OCI-LY3 (cell line): ENCODE measurements at regions not wholly inside any gene's neighbourhood (a gene's known extent, or its start where the extent isn't known, plus 50 kb on each side); places are given as distances from the start of the nearest gene placed in this dataset.

Source experiments
- H2AFZ ChIP-seq: fragments of 200-600, 300-600 bp; shearing (Covaris generic); 2 replicates; pipeline ENCODE4 v1.6.0; 2014; ENCODE audit warnings: antibody characterized with exemption, low read depth, low read length
- H3K27ac ChIP-seq: fragments of 200-600, 300-600 bp; sonication (generic); 2 replicates; pipeline ENCODE4 v1.5.1; 2014; ENCODE audit warnings: mild to moderate bottlenecking, low read length, moderate library complexity, mixed read lengths
- H3K27me3 ChIP-seq: fragments of 200-600, 300-600 bp; sonication (generic); 2 replicates; pipeline ENCODE4 v1.6.1; 2014; ENCODE audit warnings: low read depth, low read length, mixed read lengths
- H3K36me3 ChIP-seq: fragments of 200-600, 300-600 bp; sonication (generic); replicated peaks from 2 replicates; pipeline ENCODE3; 2014; ENCODE audit warnings: low read depth, low read length, mixed read lengths
- H3K4me1 ChIP-seq: fragments of 300-600, 200-600 bp; sonication (generic); 2 replicates; pipeline ENCODE4 v1.6.1; 2014; ENCODE audit warnings: low read length, mixed read lengths
- H3K4me2 ChIP-seq: fragments of 200-600, 300-600 bp; sonication (generic); 2 replicates; pipeline ENCODE4 v1.6.1; 2014; ENCODE audit warnings: low read length, mixed read lengths
- H3K4me3 ChIP-seq: fragments of 300-600, 200-600 bp; sonication (generic); 2 replicates; pipeline ENCODE4 v1.5.1; 2014; ENCODE audit warnings: antibody characterized with exemption, mild to moderate bottlenecking, low read length, moderate library complexity
- H3K79me2 ChIP-seq: fragments of 300-600, 200-600 bp; shearing (Covaris generic); 2 replicates; pipeline ENCODE4 v1.6.1; 2014; ENCODE audit warnings: mild to moderate bottlenecking, low read length, mixed read lengths
- H3K9ac ChIP-seq: fragments of 300-600, 200-600 bp; shearing (Covaris generic); 2 replicates; pipeline ENCODE4 v1.6.0; 2014; ENCODE audit warnings: mild to moderate bottlenecking, low read length, moderate library complexity
- H3K9me3 ChIP-seq: fragments of 200-600, 300-600 bp; shearing (Covaris generic); 2 replicates; pipeline ENCODE4 v1.6.1; 2014; ENCODE audit warnings: low read length, mixed read lengths; ENCODE audit not compliant: insufficient read depth
- H4K20me1 ChIP-seq: fragments of 200-600, 300-600 bp; sonication (generic); 2 replicates; pipeline ENCODE4 v1.6.1; 2016; ENCODE audit warnings: low read length, mixed read lengths; ENCODE audit not compliant: insufficient read depth
- CTCF ChIP-seq: fragments of 200-600, 300-600 bp; sonication (generic); IDR thresholded peaks from 2 replicates; pipeline ENCODE4 v1.5.1; 2014; ENCODE audit warnings: antibody characterized with exemption, low read length, low read depth
- EZH2phosphoT487 ChIP-seq: fragments of 200-600 bp; shearing (Covaris generic); IDR thresholded peaks from 2 replicates; pipeline ENCODE4 v1.6.1; 2018; ENCODE audit warnings: antibody characterized with exemption, mixed run types, low read depth

- Histone ChIP-seq H3K4me3 (no peak overlapping the region), H3K79me2 (no peaks in the 10 kb centered on the region), H3K27ac (no peak overlapping the region), H3K27me3 (no peaks in the 10 kb centered on the region), H2AFZ (no peak overlapping the region), H3K36me3 (no peaks in the 10 kb centered on the region), H3K4me1 (no peaks in the 10 kb centered on the region), H3K4me2 (no peak overlapping the region), H4K20me1 (no peaks in the 10 kb centered on the region), H3K9me3 (no peaks in the 10 kb centered on the region), H3K9ac (no peak overlapping the region)
- TF ChIP-seq CTCF (no peak), EZH2phosphoT487 (no peak)
Observed at GRCh38 chr7:156128496-156128895, 316.2 kb upstream of the SHH start.

- no peaks in the 10 kb centered on the region for H3K4me1 ChIP-seq
- no peaks in the 10 kb centered on the region for H3K9me3 ChIP-seq
- H3K27me3 ChIP-seq: no peaks in the 10 kb centered on the region
- no peak overlapping the region for H2AFZ ChIP-seq
- H3K4me2 ChIP-seq: no peak overlapping the region
- no peak for TF ChIP-seq CTCF
- no peak overlapping the region for H3K9ac ChIP-seq
- H4K20me1 ChIP-seq: no peaks in the 10 kb centered on the region
- H3K27ac ChIP-seq: no peak overlapping the region
- H3K4me3 ChIP-seq: no peak overlapping the region
- H3K79me2 ChIP-seq: no peaks in the 10 kb centered on the region
- H3K36me3 ChIP-seq: no peaks in the 10 kb centered on the region
Observed at GRCh38 chr7:156127166-156128134, 315.2 kb upstream of the SHH start.

- no peak for TF ChIP-seq CTCF
- no peak for TF ChIP-seq EZH2phosphoT487
- Histone ChIP-seq H3K9me3 (no peaks in the 10 kb centered on the region), H2AFZ (no peak overlapping the region), H3K27me3 (no peaks in the 10 kb centered on the region), H3K4me2 (no peak overlapping the region), H3K79me2 (no peaks in the 10 kb centered on the region), H3K4me3 (no peak overlapping the region), H3K4me1 (no peaks in the 10 kb centered on the region), H3K36me3 (no peaks in the 10 kb centered on the region), H4K20me1 (no peaks in the 10 kb centered on the region), H3K27ac (no peak overlapping the region), H3K9ac (no peak overlapping the region)
Observed at GRCh38 chr7:156125841-156126730, 313.8 kb upstream of the SHH start.

GRCh38 chr7:156124356-156124755, 312.1 kb upstream of the SHH start:
- TF ChIP-seq EZH2phosphoT487 (no peak), CTCF (no peak)
- Histone ChIP-seq H3K4me3 (no peak overlapping the region), H3K4me1 (no peaks in the 10 kb centered on the region), H3K27ac (no peak overlapping the region), H3K9ac (no peak overlapping the region), H3K9me3 (no peaks in the 10 kb centered on the region), H3K27me3 (no peaks in the 10 kb centered on the region), H3K79me2 (no peaks in the 10 kb centered on the region), H3K4me2 (no peak overlapping the region), H3K36me3 (no peaks in the 10 kb centered on the region), H4K20me1 (no peaks in the 10 kb centered on the region), H2AFZ (no peak overlapping the region)
